ENCODE measurements at regions not wholly inside any gene's neighbourhood (a gene's known extent, or its start where the extent isn't known, plus 50 kb on each side); places are given as distances from the start of the nearest gene placed in this dataset.
"Not testable (repeated sequence)": the region's sequence is repeated elsewhere in the genome, so short reads cannot be mapped to it uniquely, and the experiment has no call there.

- no peak for DNase-seq (ENCODE audit: low spot score)
These were observed 59.1 kb upstream of the EDAR start for GRCh38 chr2:109048163-109048562.

- DNase-seq (ENCODE audit: low spot score): not testable (repeated sequence)
These were observed 58.5 kb upstream of the EDAR start for GRCh38 chr2:109047569-109047968.

GRCh38 chr2:109046925-109047508 lies 58.0 kb upstream of the EDAR start:
- no peak for DNase-seq (ENCODE audit: low spot score)

- DNase-seq (ENCODE audit: low spot score): no peak
These were observed 56.5 kb upstream of the EDAR start for GRCh38 chr2:109045505-109045904.

GRCh38 chr2:109038992-109039391 lies 50.0 kb upstream of the EDAR start:
- DNase-seq (ENCODE audit: low spot score): no peak
